ENCODE measurements at regions not wholly inside any gene's neighbourhood (a gene's known extent, or its start where the extent isn't known, plus 50 kb on each side); places are given as distances from the start of the nearest gene placed in this dataset.

- Histone ChIP-seq H3K27me3 (ENCODE audit: insufficient read depth, poor library complexity, severe bottlenecking) (peaks cover 2% of the 10 kb centered on the region), H3K27ac (replicated peaks) (no peak overlapping the region), H3K4me3 (replicated peaks; ENCODE audit: insufficient read depth, low read length) (no peak overlapping the region)
- DNase-seq (ENCODE audit: low read depth in 1 of 2, low spot score in 1 of 2): no peak
- TF ChIP-seq POLR2AphosphoS5 (IDR thresholded peaks at IDR 0.05; ENCODE audit: low read depth) (no peak), GABPA (IDR thresholded peaks at IDR 0.05; ENCODE audit: low read depth) (no peak)
Observed at GRCh38 chr4:1572964-1573720, 111.0 kb downstream of the FAM53A start.

- peaks cover 6% of the 10 kb centered on the region for H3K27me3 ChIP-seq (ENCODE audit: insufficient read depth, poor library complexity, severe bottlenecking)
- DNase-seq (ENCODE audit: low read depth in 1 of 2, low spot score in 1 of 2): no peak
- H3K27ac ChIP-seq (replicated peaks): no peak overlapping the region
- no peak for TF ChIP-seq REST (IDR thresholded peaks at IDR 0.05; ENCODE audit: insufficient replicate concordance, low read depth)
- TF ChIP-seq CTCF (IDR thresholded peaks at IDR 0.05; ENCODE audit: insufficient read depth, low read length): no peak
- TF ChIP-seq GABPA (IDR thresholded peaks at IDR 0.05; ENCODE audit: low read depth): no peak
- no peak for TF ChIP-seq SPI1 (IDR thresholded peaks at IDR 0.05; ENCODE audit: borderline replicate concordance, low read depth)
- no peak for TF ChIP-seq POLR2AphosphoS5 (IDR thresholded peaks at IDR 0.05; ENCODE audit: low read depth)
- H3K4me3 ChIP-seq (replicated peaks; ENCODE audit: insufficient read depth, low read length): no peak overlapping the region
Observed at GRCh38 chr4:1572521-1572920, 111.6 kb downstream of the FAM53A start.

- peaks cover 6% of the 10 kb centered on the region for H3K27me3 ChIP-seq (ENCODE audit: insufficient read depth, poor library complexity, severe bottlenecking)
- no peak overlapping the region for H3K4me3 ChIP-seq (replicated peaks; ENCODE audit: insufficient read depth, low read length)
- H3K27ac ChIP-seq (replicated peaks): no peak overlapping the region
- TF ChIP-seq REST (IDR thresholded peaks at IDR 0.05; ENCODE audit: insufficient replicate concordance, low read depth): no peak
- DNase-seq (ENCODE audit: low read depth in 1 of 2, low spot score in 1 of 2): no peak
Observed at GRCh38 chr4:1572010-1572385, 112.1 kb downstream of the FAM53A start.

GRCh38 chr4:1571165-1572009 lies 112.7 kb downstream of the FAM53A start:
- H3K27ac ChIP-seq (replicated peaks): no peak overlapping the region

More at GRCh38 chr4:1571165-1572009, 112.7 kb downstream of the FAM53A start:
- H3K4me3 ChIP-seq (replicated peaks; ENCODE audit: insufficient read depth, low read length): no peak overlapping the region
- no peak for DNase-seq (ENCODE audit: low read depth in 1 of 2, low spot score in 1 of 2)
- H3K27me3 ChIP-seq (ENCODE audit: insufficient read depth, poor library complexity, severe bottlenecking): peaks cover 6% of the 10 kb centered on the region
- no peak for TF ChIP-seq POLR2AphosphoS5 (IDR thresholded peaks at IDR 0.05; ENCODE audit: low read depth)
- TF ChIP-seq REST (IDR thresholded peaks at IDR 0.05; ENCODE audit: insufficient replicate concordance, low read depth): no peak
- TF ChIP-seq GABPA (IDR thresholded peaks at IDR 0.05; ENCODE audit: low read depth): no peak
- no peak for TF ChIP-seq CTCF (IDR thresholded peaks at IDR 0.05; ENCODE audit: insufficient read depth, low read length)
- TF ChIP-seq SPI1 (IDR thresholded peaks at IDR 0.05; ENCODE audit: borderline replicate concordance, low read depth): no peak
